Thymus (tissue), 11 donors: ENCODE measurements at regions not wholly inside any gene's neighbourhood (a gene's known extent, or its start where the extent isn't known, plus 50 kb on each side); places are given as distances from the start of the nearest gene placed in this dataset.

Source experiments
- DNase-seq, 9 donors: peaks; one replicate each; pipeline ENCODE4 v3.0.0-alpha.2; 2013; ENCODE audit warnings: low spot score in 9 of 9, low read depth in 6 of 9, missing footprints in 1 of 9
- H3K27ac ChIP-seq, 2 donors: one replicate each; pipeline ENCODE4 v1.5.1; 2013; ENCODE audit warnings: control low read depth in 1 of 2, low read depth in 1 of 2, low read length in 1 of 2, mild to moderate bottlenecking in 1 of 2, moderate library complexity in 1 of 2
- H3K27me3 ChIP-seq, 2 donors: one replicate each; pipeline ENCODE4 v1.5.1; 2013; ENCODE audit warnings: low read length in 1 of 2; ENCODE audit not compliant: control insufficient read depth in 2 of 2, insufficient read depth in 1 of 2
- H3K36me3 ChIP-seq, 2 donors: one replicate each; pipeline ENCODE4 v1.5.1; 2013; ENCODE audit warnings: low read length in 1 of 2, mild to moderate bottlenecking in 1 of 2, moderate library complexity in 1 of 2; ENCODE audit not compliant: control insufficient read depth in 2 of 2, insufficient read depth in 2 of 2
- H3K4me1 ChIP-seq, 2 donors: one replicate each; pipeline ENCODE4 v1.5.1; 2013; ENCODE audit warnings: low read length in 2 of 2; ENCODE audit not compliant: control insufficient read depth in 2 of 2, insufficient read depth in 2 of 2
- H3K4me3 ChIP-seq, 2 donors: one replicate each; pipeline ENCODE4 v1.5.1; 2013; ENCODE audit warnings: low read length in 2 of 2, control low read depth in 1 of 2, mild to moderate bottlenecking in 1 of 2
- H3K9me3 ChIP-seq, 2 donors: one replicate each; pipeline ENCODE4 v1.5.1; 2013; ENCODE audit warnings: low read length in 1 of 2, mild to moderate bottlenecking in 1 of 2; ENCODE audit not compliant: control insufficient read depth in 2 of 2, insufficient read depth in 1 of 2
- WGBS: extraction: QIAGEN DNeasy Blood & Tissue Kit; methylation state at CpG from one replicate; pipeline ENCODE4 v1.1.7; 2013; 5-methylcytosine and 5-hydroxymethylcytosine counted together
- donor health status: healthy.

DNA sequence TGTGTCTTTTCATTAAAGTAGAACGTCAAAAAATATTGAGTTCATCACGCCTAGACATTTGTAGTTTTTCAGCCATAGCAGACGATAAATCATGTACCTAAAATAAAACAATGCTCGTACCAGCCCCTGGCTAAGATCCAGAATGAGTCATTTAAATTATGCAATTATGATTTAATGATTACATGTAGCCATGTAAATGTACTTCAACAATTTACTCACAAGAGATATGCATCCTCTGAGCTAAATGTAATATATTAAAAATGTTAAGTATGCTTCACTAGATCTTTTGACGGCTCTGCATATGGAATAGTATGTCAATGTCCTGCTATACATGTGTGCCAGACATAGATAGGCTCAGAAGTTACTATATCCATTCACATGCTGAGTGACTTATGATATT lies 1077.8 kb downstream of the ARAP2 start:
- no peak for DNase-seq
- WGBS: 74% methylated on average over 5 of the region's 5 CpGs
- Histone ChIP-seq H3K27ac (no peak overlapping the region), H3K27me3 (no peaks in the 10 kb centered on the region), H3K4me3 (no peak overlapping the region), H3K4me1 (no peaks in the 10 kb centered on the region), H3K9me3 (no peaks in the 10 kb centered on the region), H3K36me3 (no peaks in the 10 kb centered on the region)

DNA sequence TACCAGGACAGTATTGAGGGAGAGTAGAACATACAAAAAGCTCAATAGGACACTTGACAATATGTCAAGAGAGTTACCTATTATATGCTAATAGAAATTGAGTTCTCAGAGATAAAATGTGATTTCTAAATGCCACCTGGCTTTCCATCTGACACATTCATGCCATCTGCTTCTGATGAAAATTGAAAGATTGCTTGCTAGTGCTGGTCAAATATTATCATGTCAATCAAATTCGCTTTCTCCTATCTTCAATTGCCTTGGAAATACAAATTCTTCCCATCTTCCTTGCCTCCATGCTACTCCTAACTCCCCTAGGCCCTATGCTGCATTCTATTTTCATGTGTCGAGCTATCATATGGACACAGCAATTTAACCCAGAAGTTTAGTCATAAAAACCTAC lies 1076.9 kb downstream of the ARAP2 start:
- Histone ChIP-seq H3K9me3 (no peaks in the 10 kb centered on the region), H3K4me1 (no peaks in the 10 kb centered on the region), H3K36me3 (no peaks in the 10 kb centered on the region), H3K27ac (no peak overlapping the region), H3K4me3 (no peak overlapping the region), H3K27me3 (no peaks in the 10 kb centered on the region)
- WGBS: 46% methylated on average over 2 of the region's 2 CpGs
- DNase-seq: no peak

DNA sequence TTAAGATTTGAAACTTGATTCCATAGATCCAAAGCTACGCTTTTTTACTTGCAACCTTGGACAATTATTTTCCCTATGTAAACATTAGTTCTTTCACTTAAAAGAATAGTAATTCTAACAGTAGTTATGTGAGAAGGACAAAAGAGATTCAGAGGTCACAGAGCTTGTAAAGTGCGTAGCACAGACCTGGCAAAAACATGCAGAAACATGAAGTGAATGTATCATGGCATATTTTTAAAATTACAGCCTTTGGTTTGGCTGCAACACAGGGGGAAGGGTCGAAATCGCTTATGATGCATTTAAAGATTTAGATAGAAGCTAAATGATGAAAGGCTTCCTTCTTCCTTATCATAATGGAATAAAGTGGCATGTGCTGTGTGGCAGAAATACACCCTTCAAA lies 1068.8 kb downstream of the ARAP2 start:
- 65% methylated on average over 4 of the region's 4 CpGs for WGBS
- no peaks in the 10 kb centered on the region for H3K27me3 ChIP-seq
- H3K36me3 ChIP-seq: no peaks in the 10 kb centered on the region
- no peak overlapping the region for H3K27ac ChIP-seq
- H3K9me3 ChIP-seq: no peaks in the 10 kb centered on the region
- H3K4me1 ChIP-seq: no peaks in the 10 kb centered on the region
- DNase-seq: no peak
- no peak overlapping the region for H3K4me3 ChIP-seq

DNA sequence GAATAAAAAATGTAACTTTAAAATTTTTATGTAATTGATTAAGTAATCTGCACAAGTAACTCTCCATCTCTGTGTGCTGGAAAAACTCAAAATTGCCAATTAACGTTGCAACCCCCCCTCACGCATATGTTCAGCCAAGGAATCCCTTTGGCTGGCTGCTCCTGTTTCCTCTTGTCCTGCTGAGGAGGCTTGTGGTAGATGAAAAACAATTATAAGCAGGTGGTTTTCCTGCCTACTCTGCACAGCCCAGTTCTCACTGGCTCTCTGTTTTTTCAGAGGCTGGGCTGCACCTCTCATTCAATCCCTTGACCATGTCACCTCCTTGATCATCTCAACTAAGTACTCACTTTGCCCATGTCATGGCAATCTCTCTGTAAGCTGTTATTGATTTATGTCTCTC lies 1068.4 kb downstream of the ARAP2 start:
- H3K36me3 ChIP-seq: no peaks in the 10 kb centered on the region
- no peaks in the 10 kb centered on the region for H3K27me3 ChIP-seq
- WGBS: 50% methylated on average over 2 of the region's 2 CpGs
- no peaks in the 10 kb centered on the region for H3K9me3 ChIP-seq
- no peak for DNase-seq
- H3K4me3 ChIP-seq: no peak overlapping the region
- no peaks in the 10 kb centered on the region for H3K4me1 ChIP-seq
- H3K27ac ChIP-seq: no peak overlapping the region

DNA sequence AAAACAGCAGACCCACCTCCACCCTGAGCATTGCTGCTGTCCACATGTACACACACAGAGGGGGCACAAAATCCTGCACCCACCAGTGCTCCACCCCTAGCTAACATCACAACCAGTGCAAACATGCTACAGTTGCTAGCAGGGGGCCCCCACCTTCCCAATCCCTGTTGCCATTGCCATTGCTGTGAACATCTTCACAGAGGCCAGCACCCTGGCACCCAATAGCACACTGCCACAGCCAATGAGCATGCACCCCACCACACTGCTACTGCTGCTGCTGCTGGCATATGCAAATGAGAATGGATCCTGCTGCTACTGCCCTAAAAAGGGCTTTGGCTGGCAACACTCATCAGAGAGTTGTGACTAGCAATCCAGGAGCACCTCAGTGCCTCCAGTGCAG lies 1061.9 kb downstream of the ARAP2 start:
- no peaks in the 10 kb centered on the region for H3K36me3 ChIP-seq
- DNase-seq: no peak
- no peaks in the 10 kb centered on the region for H3K4me1 ChIP-seq
- H3K4me3 ChIP-seq: no peak overlapping the region
- no peaks in the 10 kb centered on the region for H3K27me3 ChIP-seq
- H3K27ac ChIP-seq: no peak overlapping the region
- peaks cover 0 to 12% of the 10 kb centered on the region in 2 donors for H3K9me3 ChIP-seq

DNA sequence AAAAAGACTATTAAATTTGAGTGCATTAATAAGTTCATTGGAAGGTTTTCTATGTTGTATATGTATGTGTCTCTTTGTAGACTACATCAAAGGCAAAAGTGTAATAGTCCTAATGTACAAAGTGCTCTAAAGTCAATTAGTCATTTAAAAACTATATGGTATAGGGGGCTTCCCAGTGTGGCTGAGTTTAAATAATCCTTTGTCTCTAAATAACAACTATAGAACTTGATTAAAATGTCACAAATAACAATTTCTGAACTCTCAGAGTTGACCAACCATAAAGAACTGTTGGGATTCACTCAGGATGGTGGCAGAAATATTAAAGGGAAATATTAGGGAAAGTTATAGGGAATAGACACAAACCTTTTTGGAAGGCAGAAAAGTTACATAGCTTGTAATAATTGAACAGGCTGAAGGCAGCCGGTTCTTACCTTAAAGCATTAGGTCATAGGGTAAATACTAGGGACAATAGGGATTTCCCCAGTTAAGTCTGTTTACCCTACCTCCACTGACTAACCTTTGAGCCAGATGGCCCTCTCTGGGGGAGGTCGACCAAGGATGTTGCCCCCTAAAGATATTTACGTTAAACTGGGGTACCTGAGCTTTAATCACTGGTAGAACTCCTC lies 1054.2 kb downstream of the ARAP2 start:
- Histone ChIP-seq H3K4me3 (no peak overlapping the region), H3K4me1 (no peaks in the 10 kb centered on the region), H3K9me3 (no peaks in the 10 kb centered on the region), H3K36me3 (no peaks in the 10 kb centered on the region), H3K27ac (no peak overlapping the region), H3K27me3 (no peaks in the 10 kb centered on the region)
- WGBS: 53% methylated on average over 3 of the region's 3 CpGs
- DNase-seq: no peak

DNA sequence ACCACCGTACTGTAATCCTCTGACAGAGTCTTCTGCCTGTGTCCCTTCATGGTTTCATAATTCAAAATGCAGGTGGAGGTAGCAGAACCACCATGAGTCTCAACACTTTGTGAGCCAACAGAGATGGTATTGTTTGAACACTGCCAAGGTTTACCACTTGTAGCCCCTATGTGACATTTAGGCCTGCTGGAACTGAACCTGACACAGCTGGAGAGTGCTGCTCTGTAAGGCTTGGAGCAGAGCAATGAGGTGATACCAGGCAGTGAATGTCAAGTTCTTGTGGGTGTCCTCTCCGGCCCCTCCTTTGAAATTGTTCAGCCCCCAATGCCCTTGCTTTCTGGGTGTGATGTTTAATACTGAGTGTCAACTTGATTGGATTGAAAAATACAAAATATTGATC lies 1042.9 kb downstream of the ARAP2 start:
- peak in 1 of 9 donors; percentile 5 for DNase-seq
- no peaks in the 10 kb centered on the region for H3K27me3 ChIP-seq
- WGBS: 95% methylated on average over 2 of the region's 2 CpGs
- no peak overlapping the region for H3K27ac ChIP-seq
- no peak overlapping the region for H3K4me3 ChIP-seq
- no peaks in the 10 kb centered on the region for H3K36me3 ChIP-seq
- no peaks in the 10 kb centered on the region for H3K9me3 ChIP-seq
- no peaks in the 10 kb centered on the region for H3K4me1 ChIP-seq

DNA sequence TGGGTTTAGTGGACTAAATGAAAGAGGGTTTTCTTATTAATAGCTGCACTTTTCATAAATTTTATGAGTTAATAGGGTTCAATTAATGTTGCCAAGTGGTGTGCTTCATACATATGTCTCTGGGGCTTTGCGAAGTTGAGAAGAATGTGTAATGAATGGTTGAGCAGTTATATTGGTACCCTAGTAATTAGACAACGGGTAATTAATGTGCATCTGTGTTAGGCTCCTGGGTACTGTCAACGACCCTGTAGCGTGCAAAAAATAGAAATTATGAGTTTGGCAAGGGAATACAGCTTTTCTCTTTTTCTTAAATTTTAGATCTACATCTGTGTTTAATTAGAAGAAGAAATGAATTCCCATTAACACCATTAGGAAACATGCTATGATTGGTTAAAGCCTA lies 1027.7 kb downstream of the ARAP2 start:
- no peak overlapping the region for H3K4me3 ChIP-seq
- H3K27me3 ChIP-seq: no peaks in the 10 kb centered on the region
- no peak overlapping the region for H3K27ac ChIP-seq
- 93% methylated on average over 4 of the region's 4 CpGs for WGBS
- DNase-seq: no peak
- no peaks in the 10 kb centered on the region for H3K4me1 ChIP-seq
- H3K9me3 ChIP-seq: no peaks in the 10 kb centered on the region
- H3K36me3 ChIP-seq: no peaks in the 10 kb centered on the region

DNA sequence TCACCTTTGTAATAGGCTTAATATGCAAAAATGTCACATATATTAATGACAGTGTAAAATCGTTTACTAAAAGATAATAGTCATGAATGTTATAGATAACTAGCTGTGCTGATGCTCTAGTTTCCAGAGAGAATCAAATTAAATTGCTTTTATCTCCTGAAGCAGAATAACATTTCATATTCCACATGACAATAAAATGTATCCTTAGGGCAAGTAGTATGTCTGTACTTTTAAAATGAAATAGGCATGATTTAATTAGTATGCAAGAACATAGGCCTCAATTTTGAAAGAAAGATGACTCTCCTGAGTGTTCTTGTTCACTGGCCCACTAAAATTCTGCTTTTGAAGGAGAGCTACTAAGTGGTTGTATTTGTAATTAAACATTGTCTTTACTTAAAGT lies 1027.0 kb downstream of the ARAP2 start:
- WGBS: 87% methylated on average over 1 of the region's 1 CpG
- no peak for DNase-seq
- no peaks in the 10 kb centered on the region for H3K9me3 ChIP-seq
- H3K27me3 ChIP-seq: no peaks in the 10 kb centered on the region
- no peaks in the 10 kb centered on the region for H3K4me1 ChIP-seq
- no peak overlapping the region for H3K27ac ChIP-seq
- no peaks in the 10 kb centered on the region for H3K36me3 ChIP-seq
- no peak overlapping the region for H3K4me3 ChIP-seq

DNA sequence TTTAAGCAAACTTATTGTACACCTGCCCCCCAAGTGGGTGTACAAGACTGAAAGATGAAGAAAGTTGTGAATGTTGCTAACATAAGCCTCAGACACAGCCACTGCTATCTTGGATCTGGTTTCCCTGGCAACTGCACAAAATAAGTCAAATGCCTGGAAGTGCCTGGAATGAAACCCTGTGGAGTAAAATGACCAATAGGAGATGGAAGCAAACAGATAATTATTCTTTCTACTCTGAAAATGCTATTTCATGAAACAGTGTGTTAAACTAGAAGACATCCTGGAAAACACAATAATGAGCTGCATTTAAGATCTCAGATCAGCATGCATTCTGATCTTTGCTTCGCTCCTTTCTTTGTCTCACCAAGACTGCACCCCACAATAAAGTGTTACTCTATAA lies 1016.0 kb downstream of the ARAP2 start:
- Histone ChIP-seq H3K27me3 (no peaks in the 10 kb centered on the region), H3K4me3 (no peak overlapping the region), H3K9me3 (no peaks in the 10 kb centered on the region), H3K36me3 (no peaks in the 10 kb centered on the region), H3K27ac (no peak overlapping the region), H3K4me1 (no peaks in the 10 kb centered on the region)
- 92% methylated on average over 1 of the region's 1 CpG for WGBS
- no peak for DNase-seq
